Caco-2 (cell line): ENCODE measurements at regions not wholly inside any gene's neighbourhood (a gene's known extent, or its start where the extent isn't known, plus 50 kb on each side); places are given as distances from the start of the nearest gene placed in this dataset.
A peak's percentile ranks its signal among the peaks of the same experiment; 100 is the strongest.

Source experiments
- BruUV-seq: library from RNA; stranded (reverse); fragments of 400-500 nt; replicated peaks from 2 replicates; lab custom pipeline; 2021; lab: Mats Ljungman, UMichigan
- CTCF ChIA-PET: fragments of 300-600 bp; sonication (Branson Sonifier 250); formaldehyde crosslinking; loops from one replicate; lab custom pipeline; 2022; ENCODE audit warnings: antibody characterized with exemption; lab: Charles Lee
- POLR2A ChIA-PET: fragments of 300-600 bp; sonication (Branson Sonifier 250); formaldehyde crosslinking; loops from one replicate; lab custom pipeline; 2022; ENCODE audit warnings: antibody characterized with exemption; lab: Charles Lee
- DNase-seq, 2 experiments: peaks; one replicate each; pipeline versions ENCODE4 v3.0.0 to v3.0.0-alpha.2; 2020 to 2022
- H3K27me3 ChIP-seq: replicated peaks from 2 replicates; pipeline ENCODE4 v1.6.0; 2011; ENCODE audit warnings: low read length; ENCODE audit not compliant: control insufficient read depth, insufficient read depth
- H3K36me3 ChIP-seq: 2 replicates; pipeline ENCODE4 v1.5.1; 2011; ENCODE audit warnings: low read length; ENCODE audit not compliant: control insufficient read depth, insufficient read depth
- H3K4me1 ChIP-seq: fragments of 250-450 bp; sonication (Bioruptor Pico); 2 replicates; pipeline ENCODE4 v1.5.1; 2020; ENCODE audit warnings: mild to moderate bottlenecking
- H3K4me3 ChIP-seq: 2 replicates; pipeline ENCODE4 v1.5.1; 2011; ENCODE audit warnings: low read depth, mild to moderate bottlenecking, control low read depth, low read length
- H3K9me3 ChIP-seq: fragments of 250-450 bp; sonication (Bioruptor Pico); 2 replicates; pipeline ENCODE4 v1.5.1; 2020; ENCODE audit warnings: mild to moderate bottlenecking, moderate library complexity
- H3K27ac Mint-ChIP-seq: one replicate; pipeline ENCODE4 v1.8.0; 2022; ENCODE audit warnings: mixed read lengths; ENCODE audit not compliant: unreplicated experiment
- H3K27me3 Mint-ChIP-seq: one replicate; pipeline ENCODE4 v1.8.0; 2022; ENCODE audit warnings: mixed read lengths; ENCODE audit not compliant: insufficient read depth, unreplicated experiment
- H3K36me3 Mint-ChIP-seq: one replicate; pipeline ENCODE4 v1.8.0; 2022; ENCODE audit warnings: mild to moderate bottlenecking, mixed read lengths; ENCODE audit not compliant: insufficient read depth, unreplicated experiment
- H3K4me1 Mint-ChIP-seq: one replicate; pipeline ENCODE4 v1.8.0; 2022; ENCODE audit warnings: low read depth, mixed read lengths; ENCODE audit not compliant: unreplicated experiment
- H3K4me3 Mint-ChIP-seq: one replicate; pipeline ENCODE4 v1.8.0; 2022; ENCODE audit warnings: mild to moderate bottlenecking, moderate library complexity, mixed read lengths; ENCODE audit not compliant: unreplicated experiment
- H3K9me3 Mint-ChIP-seq: one replicate; pipeline ENCODE4 v1.8.0; 2022; ENCODE audit warnings: mixed read lengths; ENCODE audit not compliant: unreplicated experiment
- CTCF ChIP-seq, 2 experiments: fragments of 200-600 bp in 1 of 2; IDR thresholded peaks; 1 replicate in 1 of 2; 2 replicates in 1 of 2; pipeline versions ENCODE4 v1.5.1 to v1.8.0; 2011 to 2022; ENCODE audit warnings: antibody characterized with exemption in 1 of 2, control low read depth in 1 of 2, inconsistent platforms in 1 of 2, low read depth in 1 of 2, low read length in 1 of 2, mild to moderate bottlenecking in 1 of 2, moderate library complexity in 1 of 2; ENCODE audit not compliant: insufficient read depth in 1 of 2, severe bottlenecking in 1 of 2, unreplicated experiment in 1 of 2
- intact Hi-C: fragments of 100-400 bp; cut with micrococcal nuclease; formaldehyde crosslinking; loops from one replicate; pipeline ENCODE4 v1.10.0; 2022; ENCODE audit not compliant: unreplicated experiment

GRCh38 chr13:30105381-30105780 lies 202.0 kb downstream of the KATNAL1 start:
- Mint-ChIP-seq H3K27ac (peak overlapping the region; percentile 6), H3K4me1 (peaks cover 16% of the 10 kb centered on the region), H3K36me3 (no peaks in the 10 kb centered on the region), H3K27me3 (no peaks in the 10 kb centered on the region), H3K4me3 (no peak overlapping the region), H3K9me3 (no peaks in the 10 kb centered on the region)
- Histone ChIP-seq H3K36me3 (no peaks in the 10 kb centered on the region), H3K4me1 (peaks cover 23% of the 10 kb centered on the region), H3K4me3 (no peak overlapping the region), H3K9me3 (no peaks in the 10 kb centered on the region), H3K27me3 (no peaks in the 10 kb centered on the region)
- no TSS peak for BruUV-seq
- intact Hi-C loops: no loop called here
- ChIA-PET CTCF (no interaction called here), POLR2A (no interaction called here)
- peak; percentile 41 to 42 for DNase-seq
- peak in 1 of 2 experiments; percentile 28 for TF ChIP-seq CTCF (IDR thresholded peaks at IDR 0.05; ENCODE audit: insufficient read depth in 1 of 2, low read depth in 1 of 2, low read length in 1 of 2, severe bottlenecking in 1 of 2, unreplicated experiment in 1 of 2)

- Histone ChIP-seq H3K4me3 (no peak overlapping the region), H3K27me3 (no peaks in the 10 kb centered on the region), H3K4me1 (peaks cover 2% of the 10 kb centered on the region), H3K36me3 (no peaks in the 10 kb centered on the region), H3K9me3 (no peaks in the 10 kb centered on the region)
- intact Hi-C loops: no loop called here
- H3K27ac Mint-ChIP-seq: no peak overlapping the region
- DNase-seq: no peak
- TF ChIP-seq CTCF (IDR thresholded peaks at IDR 0.05; ENCODE audit: insufficient read depth in 1 of 2, low read depth in 1 of 2, low read length in 1 of 2, severe bottlenecking in 1 of 2, unreplicated experiment in 1 of 2): no peak
- peaks cover 2% of the 10 kb centered on the region for H3K4me1 Mint-ChIP-seq
- no peaks in the 10 kb centered on the region for H3K9me3 Mint-ChIP-seq
- CTCF ChIA-PET: no interaction called here
- H3K4me3 Mint-ChIP-seq: no peak overlapping the region
- POLR2A ChIA-PET: no interaction called here
- H3K27me3 Mint-ChIP-seq: no peaks in the 10 kb centered on the region
- no TSS peak for BruUV-seq
- H3K36me3 Mint-ChIP-seq: no peaks in the 10 kb centered on the region
These were observed 204.1 kb downstream of the KATNAL1 start for GRCh38 chr13:30103161-30103840.

GRCh38 chr13:30100226-30100625 lies 207.1 kb downstream of the KATNAL1 start:
- CTCF ChIA-PET: interaction anchor here (1.5 kb wide), 1 partner anchor 13 kb away, joined by 3 read pairs; no protein-coding TSS in a partner anchor
- Mint-ChIP-seq H3K9me3 (no peaks in the 10 kb centered on the region), H3K4me3 (no peak overlapping the region), H3K4me1 (no peaks in the 10 kb centered on the region), H3K27me3 (no peaks in the 10 kb centered on the region), H3K27ac (no peak overlapping the region), H3K36me3 (no peaks in the 10 kb centered on the region)
- H3K27me3 ChIP-seq: no peaks in the 10 kb centered on the region
- DNase-seq: no peak
- intact Hi-C loops: no loop called here
- no peak overlapping the region for H3K4me3 ChIP-seq
- H3K36me3 ChIP-seq: no peaks in the 10 kb centered on the region
- H3K9me3 ChIP-seq: no peaks in the 10 kb centered on the region
- POLR2A ChIA-PET: no interaction called here
- no peaks in the 10 kb centered on the region; the same call in 1 of the 2 replicates for H3K4me1 ChIP-seq
- BruUV-seq: no TSS peak
- no peak for TF ChIP-seq CTCF (IDR thresholded peaks at IDR 0.05; ENCODE audit: insufficient read depth in 1 of 2, low read depth in 1 of 2, low read length in 1 of 2, severe bottlenecking in 1 of 2, unreplicated experiment in 1 of 2)
